Keratinocyte (primary cell): ENCODE measurements at regions not wholly inside any gene's neighbourhood (a gene's known extent, or its start where the extent isn't known, plus 50 kb on each side); places are given as distances from the start of the nearest gene placed in this dataset.

Experiments
- DNase-seq: peaks from one replicate; pipeline ENCODE4 v3.0.0-alpha.2; 2011; ENCODE audit warnings: low read depth, missing footprints, low spot score
- FAIRE-seq: peaks from 2 replicates; lab custom pipeline; 2011; peaks lifted over from hg19 to GRCh38; lab: Jason Lieb, UNC
- H2AFZ ChIP-seq: 2 replicates; pipeline ENCODE4 v1.6.0; 2012; ENCODE audit warnings: low read length, control low read depth, inconsistent platforms; ENCODE audit not compliant: control insufficient read depth
- H3K27ac ChIP-seq: 2 replicates; pipeline ENCODE4 v1.5.1; 2011; ENCODE audit warnings: low read length; ENCODE audit not compliant: control insufficient read depth, insufficient read depth
- H3K27me3 ChIP-seq: 3 replicates; pipeline ENCODE4 v1.6.0; 2011; ENCODE audit warnings: low read length; ENCODE audit not compliant: control insufficient read depth, insufficient read depth; ENCODE audit errors: extremely low read depth
- H3K36me3 ChIP-seq, 2 experiments: 2 replicates in 1 of 2; 3 replicates in 1 of 2; pipeline ENCODE4 v1.5.1; 2011; ENCODE audit warnings: low read length in 2 of 2, mild to moderate bottlenecking in 1 of 2; ENCODE audit not compliant: control insufficient read depth in 2 of 2, insufficient read depth in 2 of 2; ENCODE audit errors: extremely low read depth in 1 of 2
- H3K4me1 ChIP-seq: 3 replicates; pipeline ENCODE4 v1.5.1; 2011; ENCODE audit warnings: low read length; ENCODE audit not compliant: control insufficient read depth, insufficient read depth; ENCODE audit errors: extremely low read depth
- H3K4me2 ChIP-seq: 3 replicates; pipeline ENCODE4 v1.6.0; 2011; ENCODE audit warnings: low read depth, low read length; ENCODE audit not compliant: control insufficient read depth, insufficient read depth; ENCODE audit errors: extremely low read depth
- H3K4me3 ChIP-seq, 3 experiments: fragments of 200-600 bp in 1 of 3; sonication (generic) in 1 of 3; 2 replicates in 2 of 3; 3 replicates in 1 of 3; pipeline ENCODE4 v1.5.1; 2011 to 2016; ENCODE audit warnings: low read length in 3 of 3, mild to moderate bottlenecking in 3 of 3, control low read depth in 2 of 3, inconsistent platforms in 1 of 3, low read depth in 1 of 3, mixed read lengths in 1 of 3, mixed run types in 1 of 3, moderate library complexity in 1 of 3; ENCODE audit not compliant: control insufficient read depth in 2 of 3, insufficient read depth in 2 of 3; ENCODE audit errors: extremely low read depth in 1 of 3
- H3K79me2 ChIP-seq: 2 replicates; pipeline ENCODE4 v1.6.0; 2012; ENCODE audit warnings: low read length; ENCODE audit not compliant: control insufficient read depth, insufficient read depth
- H3K9ac ChIP-seq: 3 replicates; pipeline ENCODE4 v1.6.0; 2011; ENCODE audit warnings: low read length; ENCODE audit not compliant: control insufficient read depth, insufficient read depth; ENCODE audit errors: extremely low read depth
- H3K9me1 ChIP-seq: 3 replicates; pipeline ENCODE4 v1.6.0; 2011; ENCODE audit warnings: low read length; ENCODE audit not compliant: control insufficient read depth, insufficient read depth; ENCODE audit errors: extremely low read depth
- H3K9me3 ChIP-seq: 2 replicates; pipeline ENCODE4 v1.5.1; 2012; ENCODE audit warnings: low read depth, low read length; ENCODE audit not compliant: control insufficient read depth
- H4K20me1 ChIP-seq: 3 replicates; pipeline ENCODE4 v1.6.0; 2011; ENCODE audit warnings: low read length; ENCODE audit not compliant: control insufficient read depth, insufficient read depth; ENCODE audit errors: extremely low read depth
- EZH2 ChIP-seq: IDR thresholded peaks from one replicate; pipeline ENCODE4 v1.6.1; 2012; ENCODE audit warnings: inconsistent platforms, mild to moderate bottlenecking, low read length, moderate library complexity
- dilution Hi-C: fragments of 300-500 bp; cut with MboI; formaldehyde crosslinking; loops from one replicate; pipeline ENCODE4 v1.7.0; 2020; ENCODE audit warnings: low sequenced_read_pairs; ENCODE audit not compliant: extremely low pct_ligation_motif_present
- TF ChIP-seq, protein P1 (sequence below), 3 experiments: IDR thresholded peaks in 1 of 3; conservative IDR thresholded peaks in 1 of 3; optimal IDR thresholded peaks in 1 of 3; 2 replicates in 2 of 3; 3 replicates in 1 of 3; pipeline versions ENCODE3 to v1.5.1; 2011; ENCODE audit warnings: low read length in 3 of 3, mild to moderate bottlenecking in 3 of 3, moderate library complexity in 2 of 3, control low read depth in 1 of 3, inconsistent platforms in 1 of 3; ENCODE audit not compliant: insufficient read depth in 2 of 3; ENCODE audit errors: extremely low read depth in 1 of 3

DNA sequence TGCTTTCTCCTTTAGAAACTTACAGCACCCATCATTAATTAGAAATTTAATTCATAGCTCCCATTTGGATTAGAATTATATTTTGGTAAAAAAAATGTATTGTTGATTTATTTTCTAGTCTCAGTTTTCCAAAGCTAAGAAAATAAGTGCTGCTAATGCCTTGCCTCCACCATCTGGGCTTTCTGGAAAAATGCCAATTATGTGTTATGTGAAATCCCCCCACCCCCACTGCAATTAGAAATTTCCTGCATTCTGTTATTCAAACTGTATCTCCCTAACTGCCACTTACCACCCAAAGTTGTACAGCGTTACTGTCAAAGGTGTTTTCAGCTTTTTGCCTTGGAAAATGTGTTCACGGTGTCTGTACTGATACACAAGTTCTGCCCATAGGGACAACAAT, 617.2 kb upstream of the UBE2E2 start:
- dilution Hi-C loops: no loop called here

DNA sequence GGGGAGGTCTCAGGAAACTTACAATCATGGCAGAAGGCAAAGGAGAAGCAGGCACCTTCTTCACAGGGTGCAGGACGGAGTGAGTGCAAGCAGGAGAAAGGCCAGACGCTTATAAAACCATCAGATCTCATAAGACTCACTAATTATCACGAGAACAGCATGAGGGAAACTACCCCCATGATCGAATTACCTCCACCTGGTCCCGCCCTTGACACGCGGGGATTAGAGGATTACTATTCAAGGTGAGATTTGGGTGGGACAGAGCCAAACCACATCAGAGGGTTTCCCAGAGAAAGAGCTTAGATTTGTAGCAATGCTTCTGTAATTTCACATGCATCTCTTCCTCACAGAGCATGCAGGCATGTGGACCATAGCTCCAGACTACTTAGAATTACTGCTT, 615.7 kb upstream of the UBE2E2 start:
- FAIRE-seq (no peak), DNase-seq (no peak)
- Histone ChIP-seq H3K4me3 (no peak overlapping the region), H3K27me3 (no peaks in the 10 kb centered on the region), H3K79me2 (no peaks in the 10 kb centered on the region), H3K36me3 (no peaks in the 10 kb centered on the region), H3K9me1 (no peaks in the 10 kb centered on the region), H3K4me2 (no peak overlapping the region), H2AFZ (no peak overlapping the region), H4K20me1 (no peaks in the 10 kb centered on the region), H3K4me1 (peaks cover 10% of the 10 kb centered on the region), H3K9ac (no peak overlapping the region), H3K9me3 (no peaks in the 10 kb centered on the region), H3K27ac (no peak overlapping the region)
- TF ChIP-seq, protein P1, sequence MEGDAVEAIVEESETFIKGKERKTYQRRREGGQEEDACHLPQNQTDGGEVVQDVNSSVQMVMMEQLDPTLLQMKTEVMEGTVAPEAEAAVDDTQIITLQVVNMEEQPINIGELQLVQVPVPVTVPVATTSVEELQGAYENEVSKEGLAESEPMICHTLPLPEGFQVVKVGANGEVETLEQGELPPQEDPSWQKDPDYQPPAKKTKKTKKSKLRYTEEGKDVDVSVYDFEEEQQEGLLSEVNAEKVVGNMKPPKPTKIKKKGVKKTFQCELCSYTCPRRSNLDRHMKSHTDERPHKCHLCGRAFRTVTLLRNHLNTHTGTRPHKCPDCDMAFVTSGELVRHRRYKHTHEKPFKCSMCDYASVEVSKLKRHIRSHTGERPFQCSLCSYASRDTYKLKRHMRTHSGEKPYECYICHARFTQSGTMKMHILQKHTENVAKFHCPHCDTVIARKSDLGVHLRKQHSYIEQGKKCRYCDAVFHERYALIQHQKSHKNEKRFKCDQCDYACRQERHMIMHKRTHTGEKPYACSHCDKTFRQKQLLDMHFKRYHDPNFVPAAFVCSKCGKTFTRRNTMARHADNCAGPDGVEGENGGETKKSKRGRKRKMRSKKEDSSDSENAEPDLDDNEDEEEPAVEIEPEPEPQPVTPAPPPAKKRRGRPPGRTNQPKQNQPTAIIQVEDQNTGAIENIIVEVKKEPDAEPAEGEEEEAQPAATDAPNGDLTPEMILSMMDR (optimal IDR thresholded peaks at IDR 0.05 in 1 of 3, IDR thresholded peaks at IDR 0.05 in 1 of 3, conservative IDR thresholded peaks at IDR 0.05 in 1 of 3; ENCODE audit: extremely low read depth in 1 of 3, insufficient read depth in 2 of 3, low read length in 3 of 3): no peak
- TF ChIP-seq EZH2: no peak
- dilution Hi-C loops: no loop called here

More for the DNA sequence above, 617.2 kb upstream of the UBE2E2 start:
- H4K20me1 ChIP-seq: no peaks in the 10 kb centered on the region
- no peaks in the 10 kb centered on the region for H3K36me3 ChIP-seq
- no peak overlapping the region for H3K9ac ChIP-seq
- TF ChIP-seq, protein P1 (optimal IDR thresholded peaks at IDR 0.05 in 1 of 3, IDR thresholded peaks at IDR 0.05 in 1 of 3, conservative IDR thresholded peaks at IDR 0.05 in 1 of 3; ENCODE audit: extremely low read depth in 1 of 3, insufficient read depth in 2 of 3, low read length in 3 of 3): no peak
- no peak for TF ChIP-seq EZH2
- no peak overlapping the region for H2AFZ ChIP-seq
- peak overlapping the region; percentile 43 for H3K4me2 ChIP-seq
- H3K4me1 ChIP-seq: peaks cover 10% of the 10 kb centered on the region
- no peaks in the 10 kb centered on the region for H3K79me2 ChIP-seq
- no peaks in the 10 kb centered on the region for H3K9me1 ChIP-seq
- H3K27me3 ChIP-seq: no peaks in the 10 kb centered on the region
- DNase-seq: no peak
- FAIRE-seq: no peak
- no peaks in the 10 kb centered on the region for H3K9me3 ChIP-seq
- no peak overlapping the region for H3K27ac ChIP-seq
- no peak overlapping the region for H3K4me3 ChIP-seq
